GM23248 (cell line): ENCODE measurements at regions not wholly inside any gene's neighbourhood (a gene's known extent, or its start where the extent isn't known, plus 50 kb on each side); places are given as distances from the start of the nearest gene placed in this dataset.

Source experiments
- EZH2 ChIP-seq: fragments of 200-600 bp; sonication (generic); IDR thresholded peaks from 2 replicates; pipeline ENCODE4 v1.6.1; 2018; ENCODE audit warnings: antibody characterized with exemption, mild to moderate bottlenecking; ENCODE audit not compliant: insufficient read depth, poor library complexity, severe bottlenecking
- EZH2phosphoT487 ChIP-seq: fragments of 200-600 bp; sonication (generic); IDR thresholded peaks from 2 replicates; pipeline ENCODE4 v1.6.1; 2018; ENCODE audit warnings: antibody characterized with exemption, moderate library complexity, mild to moderate bottlenecking, low read depth; ENCODE audit not compliant: insufficient read depth

- TF ChIP-seq EZH2phosphoT487 (no peak), EZH2 (no peak)
These were observed 1171.8 kb downstream of the DIAPH3 start for GRCh38 chr13:58991826-58992477.
